Breast epithelium (tissue), 4 donors: ENCODE measurements at regions not wholly inside any gene's neighbourhood (a gene's known extent, or its start where the extent isn't known, plus 50 kb on each side); places are given as distances from the start of the nearest gene placed in this dataset.
"Not testable (repeated sequence)": the region's sequence is repeated elsewhere in the genome, so short reads cannot be mapped to it uniquely, and the experiment has no call there.

ENCODE experiments used
- DNase-seq, 2 donors: peaks; one replicate each; pipeline ENCODE4 v3.0.0-alpha.2; 2019; ENCODE audit warnings: low spot score in 2 of 2
- H3K27ac ChIP-seq, 2 donors: fragments of 200-600 bp; sonication (generic) in 1 of 2; one replicate each; pipeline ENCODE4 v1.5.1; 2016 to 2019; ENCODE audit warnings: mild to moderate bottlenecking in 1 of 2
- H3K27me3 ChIP-seq, 2 donors: fragments of 200-600 bp; sonication (generic) in 1 of 2; one replicate each; pipeline versions ENCODE4 v1.5.1 to v1.6.0; 2017 to 2019; ENCODE audit warnings: control low read depth in 1 of 2, mild to moderate bottlenecking in 1 of 2
- H3K36me3 ChIP-seq: fragments of 200-600 bp; one replicate; pipeline ENCODE4 v1.5.1; 2019
- H3K4me1 ChIP-seq, 2 donors: fragments of 200-600 bp; sonication (generic); one replicate each; pipeline ENCODE4 v1.5.1; 2016 to 2019; ENCODE audit warnings: control low read depth in 1 of 2
- H3K4me3 ChIP-seq, 3 donors: fragments of 200-600 bp; sonication (generic); 1 replicate in 2 of 3; 2 replicates in 1 of 3; pipeline ENCODE4 v1.5.1; 2016 to 2019; ENCODE audit warnings: mild to moderate bottlenecking in 3 of 3, moderate library complexity in 2 of 3
- H3K9me3 ChIP-seq, 2 donors: fragments of 200-600 bp; sonication (generic) in 1 of 2; one replicate each; pipeline ENCODE4 v1.5.1; 2016 to 2019; ENCODE audit warnings: control low read depth in 1 of 2
- CTCF ChIP-seq, 3 donors: fragments of 450-650 bp; IDR thresholded peaks; one replicate each; pipeline ENCODE4 v1.5.1; 2016 to 2017; ENCODE audit warnings: antibody characterized with exemption in 3 of 3, mild to moderate bottlenecking in 3 of 3, moderate library complexity in 3 of 3
- POLR2A ChIP-seq: fragments of 450-650 bp; IDR thresholded peaks from one replicate; pipeline ENCODE4 v1.6.1; 2016; ENCODE audit warnings: antibody characterized with exemption, mild to moderate bottlenecking, moderate library complexity
- POLR2AphosphoS5 ChIP-seq, 3 donors: sonication (generic); formaldehyde crosslinking; IDR thresholded peaks; one replicate each; pipeline ENCODE4 v1.6.1; 2017; ENCODE audit warnings: antibody characterized with exemption in 3 of 3
- intact Hi-C: fragments of 100-400 bp; cut with DNase I; formaldehyde crosslinking; loops from one replicate; pipeline ENCODE4 v1.15.1; 2023; ENCODE audit warnings: low total_unique reads

DNA sequence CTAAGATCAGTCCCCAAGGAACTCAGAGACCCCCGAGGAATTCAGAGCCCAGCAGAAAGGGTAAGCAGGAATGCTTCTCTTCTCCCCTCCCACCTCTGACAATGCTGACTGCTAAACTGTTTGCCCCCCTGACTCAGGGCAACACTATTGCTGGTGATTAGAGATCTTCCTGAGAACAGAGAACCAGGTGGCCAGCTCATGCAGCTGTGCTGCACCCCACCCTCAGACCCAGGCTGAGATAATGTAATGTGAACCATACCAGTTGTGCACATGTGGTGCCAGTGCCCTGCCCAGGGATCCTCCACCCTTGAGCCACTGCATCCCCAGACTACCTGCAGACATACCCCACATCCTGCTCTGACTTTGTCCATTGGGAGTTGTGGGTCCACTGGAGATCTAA lies 139.1 kb upstream of the ARG1 start:
- no peak for DNase-seq
- TF ChIP-seq POLR2A (no peak), POLR2AphosphoS5 (IDR thresholded peaks at IDR 0.05) (no peak), CTCF (IDR thresholded peaks at IDR 0.05) (no peak)
- Histone ChIP-seq H3K4me1 (no peaks in the 10 kb centered on the region), H3K9me3 (peaks cover 7 to 18% of the 10 kb centered on the region in 2 donors), H3K36me3 (no peaks in the 10 kb centered on the region), H3K27me3 (no peaks in the 10 kb centered on the region), H3K4me3 (no peak overlapping the region), H3K27ac (no peak overlapping the region)
- intact Hi-C loops, result no loop called here

- Histone ChIP-seq H3K27ac (no peak overlapping the region), H3K27me3 (no peaks in the 10 kb centered on the region), H3K9me3 (peaks cover 7 to 17% of the 10 kb centered on the region in 2 donors), H3K4me1 (no peaks in the 10 kb centered on the region), H3K36me3 (no peaks in the 10 kb centered on the region), H3K4me3 (no peak overlapping the region)
- intact Hi-C loops, result no loop called here
- no peak for DNase-seq
- TF ChIP-seq POLR2AphosphoS5 (IDR thresholded peaks at IDR 0.05) (no peak), CTCF (IDR thresholded peaks at IDR 0.05) (no peak), POLR2A (no peak)
These were observed 136.7 kb upstream of the ARG1 start for GRCh38 chr6:131436358-131436757.

GRCh38 chr6:131443014-131443413 lies 130.0 kb upstream of the ARG1 start:
- H3K9me3 ChIP-seq, result peaks cover 0 to 6% of the 10 kb centered on the region in 2 donors
- no peak overlapping the region for H3K27ac ChIP-seq
- H3K4me3 ChIP-seq, result no peak overlapping the region
- H3K36me3 ChIP-seq, result no peaks in the 10 kb centered on the region
- H3K27me3 ChIP-seq, result no peaks in the 10 kb centered on the region
- DNase-seq, result no peak
- H3K4me1 ChIP-seq, result no peaks in the 10 kb centered on the region
- TF ChIP-seq POLR2AphosphoS5 (IDR thresholded peaks at IDR 0.05) (no peak), POLR2A (no peak)
- intact Hi-C loops, result no loop called here

DNA sequence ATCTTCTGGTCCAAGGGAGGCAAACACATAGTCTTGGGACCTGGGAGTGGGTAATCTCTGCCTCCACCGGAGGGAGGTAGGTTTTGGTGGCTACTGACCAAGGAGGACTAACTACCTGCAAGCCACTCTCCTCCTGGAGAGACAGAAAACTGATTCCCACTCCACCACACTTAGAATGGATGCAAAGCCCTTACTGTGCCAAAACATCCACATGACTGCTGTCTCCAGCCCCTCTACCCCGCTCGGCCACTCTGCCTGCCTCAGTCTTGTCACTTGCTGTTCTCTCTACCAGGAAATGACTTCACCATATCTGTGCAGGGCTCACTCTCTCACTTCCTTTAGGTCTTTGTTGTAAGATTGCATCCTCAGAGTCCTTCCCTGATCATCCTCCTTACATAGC lies 129.5 kb upstream of the ARG1 start:
- DNase-seq, result no peak
- Histone ChIP-seq H3K9me3 (peaks cover 0 to under 1% of the 10 kb centered on the region in 2 donors), H3K27me3 (no peaks in the 10 kb centered on the region), H3K27ac (no peak overlapping the region), H3K36me3 (no peaks in the 10 kb centered on the region), H3K4me1 (no peaks in the 10 kb centered on the region), H3K4me3 (no peak overlapping the region)
- TF ChIP-seq POLR2A (no peak), CTCF (IDR thresholded peaks at IDR 0.05) (no peak), POLR2AphosphoS5 (IDR thresholded peaks at IDR 0.05) (no peak)
- intact Hi-C loops, result no loop called here

- DNase-seq, H3K9me3 ChIP-seq, H3K27me3 ChIP-seq, H3K36me3 ChIP-seq, H3K4me1 ChIP-seq, H3K4me3 ChIP-seq, H3K27ac ChIP-seq, intact Hi-C loops: not testable (repeated sequence)
These were observed 127.7 kb upstream of the ARG1 start for GRCh38 chr6:131445356-131445755.

DNA sequence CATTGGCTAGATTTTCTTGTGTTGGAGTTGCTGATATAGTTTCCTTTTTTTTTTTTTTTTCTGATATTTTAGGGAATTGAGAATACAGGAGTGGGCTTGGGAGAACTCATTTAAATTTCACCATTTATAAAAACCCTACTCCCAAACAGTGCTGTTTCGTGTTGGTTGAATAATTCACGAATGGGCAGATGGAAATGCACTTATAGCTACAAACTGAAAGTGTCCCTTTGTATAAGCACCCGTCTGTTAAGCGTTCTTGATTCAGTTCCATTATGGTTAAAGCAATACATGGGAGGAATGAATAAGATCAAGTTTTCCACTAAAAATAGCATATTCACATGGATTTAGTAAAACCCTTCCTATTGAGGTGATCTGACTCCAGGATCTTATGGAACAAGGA lies 122.2 kb upstream of the ARG1 start:
- H3K36me3 ChIP-seq, result no peaks in the 10 kb centered on the region
- no peaks in the 10 kb centered on the region for H3K27me3 ChIP-seq
- H3K9me3 ChIP-seq, result no peaks in the 10 kb centered on the region
- no peak for TF ChIP-seq POLR2A
- TF ChIP-seq POLR2AphosphoS5 (IDR thresholded peaks at IDR 0.05), result no peak
- TF ChIP-seq CTCF (IDR thresholded peaks at IDR 0.05), result no peak
- H3K4me3 ChIP-seq, result no peak overlapping the region
- no peaks in the 10 kb centered on the region for H3K4me1 ChIP-seq
- H3K27ac ChIP-seq, result no peak overlapping the region
- no peak for DNase-seq
- intact Hi-C loops, result no loop called here
